Cardiac muscle cell (in vitro differentiated cells and primary cell): ENCODE measurements at regions not wholly inside any gene's neighbourhood (a gene's known extent, or its start where the extent isn't known, plus 50 kb on each side); places are given as distances from the start of the nearest gene placed in this dataset.
"Not testable (repeated sequence)": the region's sequence is repeated elsewhere in the genome, so short reads cannot be mapped to it uniquely, and the experiment has no call there.

Source experiments
- DNase-seq, 2 donors: peaks; one replicate each; pipeline versions ENCODE4 v3.0.0 to v3.0.0-alpha.2; 2010 to 2017; ENCODE audit warnings: low read depth in 1 of 2, low spot score in 1 of 2
- H3K27ac ChIP-seq: fragments of 200-600 bp; sonication (generic); 2 replicates; pipeline ENCODE4 v1.5.1; 2016
- H3K27me3 ChIP-seq: fragments of 200-600 bp; sonication (generic); 2 replicates; pipeline ENCODE4 v1.6.0; 2016; ENCODE audit warnings: control low read depth
- H3K36me3 ChIP-seq: fragments of 200-600 bp; sonication (generic); 2 replicates; pipeline ENCODE4 v1.5.1; 2016; ENCODE audit warnings: control low read depth
- H3K4me1 ChIP-seq: fragments of 200-600 bp; sonication (generic); 2 replicates; pipeline ENCODE4 v1.8.1; 2017; ENCODE audit warnings: low read depth, mild to moderate bottlenecking, mixed run types
- H3K4me3 ChIP-seq: fragments of 200-600 bp; sonication (generic); 2 replicates; pipeline ENCODE4 v1.5.1; 2016; ENCODE audit warnings: mild to moderate bottlenecking
- H3K9me3 ChIP-seq: fragments of 200-600 bp; sonication (generic); 2 replicates; pipeline ENCODE4 v1.5.1; 2017; ENCODE audit warnings: low read depth, mild to moderate bottlenecking, control low read depth
- CTCF ChIP-seq: IDR thresholded peaks from 2 replicates; pipeline ENCODE4 v1.5.1; 2012; ENCODE audit warnings: low read depth, mild to moderate bottlenecking, low read length

DNA sequence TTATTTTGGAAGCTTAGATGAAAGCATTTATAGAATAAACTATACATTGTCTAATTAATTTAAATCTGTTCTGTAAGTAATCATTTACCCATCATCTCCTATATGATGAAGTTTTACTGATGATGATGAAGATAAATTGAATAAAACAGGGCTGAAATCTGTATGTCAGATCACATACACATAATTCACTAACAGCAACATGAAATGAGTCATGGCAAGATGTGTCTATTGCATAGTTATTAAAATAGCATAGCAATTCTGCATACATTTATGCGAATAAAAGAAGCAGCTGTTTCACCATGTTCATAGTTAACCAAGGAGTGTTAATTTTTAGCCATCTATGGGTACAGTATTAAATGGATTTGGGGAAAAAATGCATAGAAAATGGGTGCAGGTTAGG lies 424.9 kb downstream of the LIG4 start:
- H3K4me3 ChIP-seq, result no peak overlapping the region
- no peaks in the 10 kb centered on the region for H3K36me3 ChIP-seq
- H3K27me3 ChIP-seq, result no peaks in the 10 kb centered on the region
- no peak for DNase-seq
- H3K27ac ChIP-seq, result no peak overlapping the region
- no peak for TF ChIP-seq CTCF
- H3K4me1 ChIP-seq, result no peaks in the 10 kb centered on the region
- no peaks in the 10 kb centered on the region for H3K9me3 ChIP-seq

GRCh38 chr13:107788464-107789165 lies 426.7 kb downstream of the LIG4 start:
- no peaks in the 10 kb centered on the region for H3K36me3 ChIP-seq
- no peaks in the 10 kb centered on the region for H3K9me3 ChIP-seq
- no peaks in the 10 kb centered on the region for H3K4me1 ChIP-seq
- no peak for DNase-seq
- no peaks in the 10 kb centered on the region for H3K27me3 ChIP-seq
- no peak overlapping the region for H3K27ac ChIP-seq
- H3K4me3 ChIP-seq, result no peak overlapping the region
- no peak for TF ChIP-seq CTCF

GRCh38 chr13:107782646-107783045 lies 432.7 kb downstream of the LIG4 start:
- H3K36me3 ChIP-seq, DNase-seq, H3K4me1 ChIP-seq, H3K4me3 ChIP-seq, H3K27me3 ChIP-seq, H3K27ac ChIP-seq, H3K9me3 ChIP-seq: not testable (repeated sequence)

GRCh38 chr13:107778094-107778493 lies 437.2 kb downstream of the LIG4 start:
- no peaks in the 10 kb centered on the region for H3K9me3 ChIP-seq
- H3K4me3 ChIP-seq, result no peak overlapping the region
- no peak for TF ChIP-seq CTCF
- H3K36me3 ChIP-seq, result no peaks in the 10 kb centered on the region
- DNase-seq, result no peak
- H3K4me1 ChIP-seq, result no peaks in the 10 kb centered on the region
- no peak overlapping the region for H3K27ac ChIP-seq
- no peaks in the 10 kb centered on the region for H3K27me3 ChIP-seq

DNA sequence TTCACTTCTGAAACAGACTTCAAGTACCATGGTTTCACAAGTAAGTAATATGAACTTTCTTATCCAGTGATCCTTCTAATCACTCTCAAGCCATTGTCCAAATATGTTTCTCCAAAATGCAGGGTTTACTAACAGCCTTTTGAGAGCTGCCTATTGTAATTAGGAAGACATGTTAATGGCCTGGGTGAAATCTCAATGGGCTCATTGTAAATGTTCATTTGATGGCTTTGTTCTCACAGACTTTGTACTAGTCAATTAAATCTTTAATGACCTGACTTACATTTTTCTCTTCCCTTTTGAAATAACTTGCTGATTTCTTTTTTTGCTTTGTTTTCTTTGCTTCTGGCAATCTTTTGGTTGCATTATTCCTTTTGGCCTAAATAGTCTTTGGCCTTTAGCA lies 444.8 kb downstream of the LIG4 start:
- no peak overlapping the region for H3K4me3 ChIP-seq
- no peaks in the 10 kb centered on the region for H3K4me1 ChIP-seq
- no peaks in the 10 kb centered on the region for H3K9me3 ChIP-seq
- H3K27me3 ChIP-seq, result no peaks in the 10 kb centered on the region
- H3K36me3 ChIP-seq, result no peaks in the 10 kb centered on the region
- no peak for TF ChIP-seq CTCF
- no peak for DNase-seq
- H3K27ac ChIP-seq, result no peak overlapping the region

- Histone ChIP-seq H3K4me3 (no peak overlapping the region), H3K27me3 (no peaks in the 10 kb centered on the region), H3K4me1 (no peaks in the 10 kb centered on the region), H3K36me3 (no peaks in the 10 kb centered on the region), H3K27ac (no peak overlapping the region), H3K9me3 (no peaks in the 10 kb centered on the region)
- no peak for TF ChIP-seq CTCF
- no peak for DNase-seq
Observed at GRCh38 chr13:107767119-107767518, 448.2 kb downstream of the LIG4 start.
